GM12878 (cell line): ENCODE measurements at regions not wholly inside any gene's neighbourhood (a gene's known extent, or its start where the extent isn't known, plus 50 kb on each side); places are given as distances from the start of the nearest gene placed in this dataset.

Experiments
- ATF7 ChIP-seq: fragments of 450-650 bp; IDR thresholded peaks from 2 replicates; pipeline ENCODE4 v1.6.1; 2016; ENCODE audit warnings: low read depth, mild to moderate bottlenecking
- CHD4 ChIP-seq: fragments of 200-600 bp; sonication (generic); IDR thresholded peaks from 2 replicates; pipeline ENCODE4 v1.6.1; 2016; ENCODE audit warnings: mild to moderate bottlenecking
- EED ChIP-seq: sonication (generic); IDR thresholded peaks from 2 replicates; pipeline ENCODE4 v1.6.1; 2016; ENCODE audit warnings: antibody characterized with exemption, low read depth
- FOXK2 ChIP-seq: fragments of 450-650 bp; IDR thresholded peaks from 2 replicates; pipeline ENCODE4 v1.6.1; 2017; ENCODE audit warnings: mild to moderate bottlenecking, moderate library complexity
- GABPA ChIP-seq: IDR thresholded peaks from 2 replicates; pipeline ENCODE4 v1.6.1; 2014; ENCODE audit warnings: antibody characterized with exemption, low read depth, mild to moderate bottlenecking, inconsistent platforms
- HDAC6 ChIP-seq: fragments of 200-600 bp; sonication (generic); IDR thresholded peaks from one replicate; pipeline ENCODE4 v1.8.0; 2017; ENCODE audit warnings: antibody characterized with exemption; ENCODE audit not compliant: unreplicated experiment
- HDGF ChIP-seq: fragments of 450-650 bp; IDR thresholded peaks from 2 replicates; pipeline ENCODE4 v1.6.1; 2016; ENCODE audit warnings: antibody characterized with exemption
- JUND ChIP-seq: IDR thresholded peaks from 2 replicates; pipeline ENCODE4 v1.6.1; 2012; ENCODE audit warnings: low read depth, mild to moderate bottlenecking, low read length, improper control_type of control experiment, moderate library complexity
- MEF2B ChIP-seq: fragments of 450-650 bp; IDR thresholded peaks from 2 replicates; pipeline ENCODE4 v1.6.1; 2018; ENCODE audit warnings: mild to moderate bottlenecking, moderate library complexity; ENCODE audit not compliant: partially characterized antibody, poor library complexity, severe bottlenecking
- NBN ChIP-seq: fragments of 450-650 bp; IDR thresholded peaks from 2 replicates; pipeline ENCODE4 v1.6.1; 2016
- NKRF ChIP-seq: fragments of 450-650 bp; conservative IDR thresholded peaks from 2 replicates; pipeline ENCODE4 v1.6.1; 2017; ENCODE audit warnings: mild to moderate bottlenecking, moderate library complexity
- PBX3 ChIP-seq: IDR thresholded peaks from 2 replicates; pipeline ENCODE4 v1.6.1; 2011; ENCODE audit warnings: mild to moderate bottlenecking, low read depth, low read length, moderate library complexity; ENCODE audit not compliant: insufficient replicate concordance
- RELA ChIP-seq: fragments of 450-650 bp; IDR thresholded peaks from 2 replicates; pipeline ENCODE4 v1.8.0; 2014; ENCODE audit warnings: borderline replicate concordance; ENCODE audit not compliant: partially characterized antibody
- SUZ12 ChIP-seq: fragments of 200-600 bp; sonication (generic); IDR thresholded peaks from one replicate; pipeline ENCODE4 v1.6.1; 2018; ENCODE audit warnings: antibody characterized with exemption, mild to moderate bottlenecking; ENCODE audit not compliant: unreplicated experiment
- TAF1 ChIP-seq: IDR thresholded peaks from 2 replicates; pipeline ENCODE4 v1.6.1; 2011; ENCODE audit warnings: mild to moderate bottlenecking, low read depth, low read length, borderline replicate concordance
- USF2 ChIP-seq: IDR thresholded peaks from 2 replicates; pipeline ENCODE4 v1.6.1; 2011; ENCODE audit warnings: low read depth, low read length, improper control_type of control experiment, borderline replicate concordance
- WRNIP1 ChIP-seq: IDR thresholded peaks from 2 replicates; pipeline ENCODE4 v1.6.1; 2011; ENCODE audit warnings: low read depth, low read length, improper control_type of control experiment, borderline replicate concordance
- ZNF592 ChIP-seq: fragments of 450-650 bp; IDR thresholded peaks from 2 replicates; pipeline ENCODE4 v1.6.1; 2017; ENCODE audit warnings: mild to moderate bottlenecking, moderate library complexity
- ZNF622 ChIP-seq: fragments of 450-650 bp; IDR thresholded peaks from 2 replicates; pipeline ENCODE4 v1.6.1; 2017; ENCODE audit warnings: mild to moderate bottlenecking, inconsistent platforms

- TF ChIP-seq NKRF (peak; percentile 40; the same call in 1 of the 2 replicates), RELA (no peak), SUZ12 (no peak), NBN (peak; percentile 79), CHD4 (no peak), TAF1 (0 out of 2 replicates have a peak, but pooled peaks have one; percentile 40), HDAC6 (no peak), FOXK2 (no peak), ATF7 (peak; percentile 71; the same call in 1 of the 2 replicates), ZNF622 (no peak), JUND (0 out of 2 replicates have a peak, but pooled peaks have one; percentile 16), MEF2B (peak; percentile 76), WRNIP1 (no peak), USF2 (no peak), HDGF (peak; percentile 83; the same call in 1 of the 2 replicates), PBX3 (peak; percentile 86), EED (peak; percentile 97), ZNF592 (no peak), GABPA (peak; percentile 33; the same call in 1 of the 2 replicates)
Observed at GRCh38 chr12:92987846-92988621, 58.9 kb upstream of the EEA1 start (continued).
